ENCODE measurements at regions not wholly inside any gene's neighbourhood (a gene's known extent, or its start where the extent isn't known, plus 50 kb on each side); places are given as distances from the start of the nearest gene placed in this dataset.

DNA sequence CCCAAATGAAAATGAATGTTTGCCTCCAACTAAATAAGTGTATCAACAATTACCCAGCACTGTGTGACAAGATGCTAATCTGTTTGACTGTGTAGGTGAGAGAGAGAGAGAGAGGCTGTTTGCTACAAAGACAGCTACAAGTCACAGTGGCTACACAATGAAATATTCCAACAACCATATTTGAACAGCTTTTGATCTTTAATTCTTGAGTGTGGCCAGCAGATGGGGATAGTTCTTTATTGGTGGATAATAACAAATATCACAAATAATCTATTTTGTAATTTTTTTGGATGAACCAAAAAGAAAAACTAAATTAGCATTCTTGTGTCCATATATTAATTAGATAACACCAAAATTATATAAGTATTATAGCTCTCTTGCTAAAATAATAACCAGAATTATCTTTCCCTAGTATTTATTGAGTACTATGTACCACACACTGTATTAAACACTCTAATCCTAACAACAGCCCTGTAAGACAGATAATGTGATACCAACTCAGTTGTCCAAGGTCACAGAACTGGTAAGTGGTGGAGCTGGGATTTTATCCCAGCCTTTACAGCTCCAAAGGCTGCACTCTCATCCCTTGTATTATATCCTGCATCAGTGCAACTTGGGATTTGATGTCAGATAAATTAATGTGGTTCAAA is 61.9 kb upstream of the C3orf80 start:
- peak; percentile 57 for TF ChIP-seq CTCF (IDR thresholded peaks at IDR 0.05; ENCODE audit: low read depth, low read length, missing input control)
- TF ChIP-seq REST (IDR thresholded peaks at IDR 0.05), result no peak
- TF ChIP-seq YY1 (IDR thresholded peaks at IDR 0.05), result no peak
- no peak for TF ChIP-seq MAX (IDR thresholded peaks at IDR 0.05)
- no peak for TF ChIP-seq HNF4A (conservative IDR thresholded peaks at IDR 0.05)

Data from liver (tissue), 3 donors.